ENCODE measurements at regions not wholly inside any gene's neighbourhood (a gene's known extent, or its start where the extent isn't known, plus 50 kb on each side); places are given as distances from the start of the nearest gene placed in this dataset.

DNA sequence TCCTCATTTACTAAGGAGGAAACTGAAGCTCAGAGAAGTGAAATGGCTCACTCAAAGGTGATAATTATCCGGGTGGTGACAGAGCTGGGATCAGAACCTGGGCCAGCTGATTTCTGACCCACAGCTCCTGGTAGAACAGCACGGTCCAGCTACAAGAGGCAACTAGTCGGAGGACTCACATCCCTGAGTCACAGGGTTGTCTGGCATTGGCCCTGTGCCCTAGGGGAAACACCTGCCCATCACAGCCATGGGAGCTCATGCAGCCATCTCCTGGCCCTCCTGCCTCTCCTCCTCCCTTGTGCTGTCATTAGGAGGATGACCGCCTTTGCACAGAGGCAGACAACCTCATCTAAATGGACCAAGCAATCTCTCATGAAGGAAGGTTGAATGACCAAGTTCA, 115.2 kb upstream of the TSPAN5 start:
- TF ChIP-seq POLR2AphosphoS5 (IDR thresholded peaks at IDR 0.05; ENCODE audit: borderline replicate concordance, low read depth, low read length) (no peak), EZH2 (IDR thresholded peaks at IDR 0.05) (no peak), FOXP2 (optimal IDR thresholded peaks at IDR 0.05; ENCODE audit: control extremely low read depth, extremely low read length, insufficient read depth) (no peak)
